Cortex of kidney (tissue), 1 donor: ENCODE measurements at regions not wholly inside any gene's neighbourhood (a gene's known extent, or its start where the extent isn't known, plus 50 kb on each side); places are given as distances from the start of the nearest gene placed in this dataset.

Experiments used
- DNase-seq: peaks from one replicate; lab custom pipeline; 2025; lab: John Stamatoyannopoulos, UW

DNA sequence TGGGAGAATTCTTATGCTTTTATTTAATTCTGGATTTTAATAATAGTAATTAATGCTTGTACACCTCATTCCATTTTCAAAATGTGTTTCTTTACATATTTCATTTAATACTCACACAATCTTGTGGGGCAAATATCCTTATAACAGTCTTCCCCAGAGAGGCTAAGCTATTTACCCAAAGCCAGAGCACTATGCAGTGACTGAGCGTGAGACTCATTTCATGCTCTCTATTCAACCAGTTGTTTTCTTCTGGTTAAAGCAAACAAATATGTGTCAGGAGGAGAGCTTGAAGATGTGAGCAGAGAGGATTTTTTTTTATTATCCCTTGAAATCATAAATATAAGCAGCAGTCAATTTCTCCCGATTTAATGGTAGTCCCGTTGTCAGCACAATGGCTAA, 548.3 kb upstream of the TBL1XR1 start:
- no peak for DNase-seq

DNA sequence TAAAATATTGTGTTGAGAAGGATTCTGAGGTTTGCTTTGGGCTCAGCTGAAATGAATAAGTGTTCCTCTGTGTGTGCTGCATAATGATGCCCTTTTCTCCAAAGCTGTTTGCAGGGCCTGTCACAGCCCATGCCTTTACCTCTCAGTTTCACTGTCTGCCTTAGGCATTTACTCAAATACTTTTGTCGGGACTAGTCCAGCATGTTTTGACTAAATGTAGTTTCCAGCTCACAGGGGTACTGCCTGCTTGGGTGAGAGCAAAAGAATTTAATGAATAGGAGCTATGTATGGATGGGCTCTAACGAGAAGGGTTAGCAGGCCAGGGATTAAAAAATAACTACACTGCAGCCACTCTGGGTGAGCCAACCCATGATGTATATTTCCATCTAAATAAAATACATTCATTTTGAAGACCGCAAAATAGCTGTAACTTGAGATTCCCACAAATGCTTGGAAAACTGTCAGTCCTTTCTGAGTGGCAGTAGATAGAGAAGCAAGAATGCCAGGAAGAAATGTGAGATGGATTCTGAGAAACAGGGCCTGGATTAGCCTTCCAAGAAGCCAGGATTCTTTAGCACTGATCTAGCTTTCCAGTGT, 549.2 kb upstream of the TBL1XR1 start:
- DNase-seq: no peak

DNA sequence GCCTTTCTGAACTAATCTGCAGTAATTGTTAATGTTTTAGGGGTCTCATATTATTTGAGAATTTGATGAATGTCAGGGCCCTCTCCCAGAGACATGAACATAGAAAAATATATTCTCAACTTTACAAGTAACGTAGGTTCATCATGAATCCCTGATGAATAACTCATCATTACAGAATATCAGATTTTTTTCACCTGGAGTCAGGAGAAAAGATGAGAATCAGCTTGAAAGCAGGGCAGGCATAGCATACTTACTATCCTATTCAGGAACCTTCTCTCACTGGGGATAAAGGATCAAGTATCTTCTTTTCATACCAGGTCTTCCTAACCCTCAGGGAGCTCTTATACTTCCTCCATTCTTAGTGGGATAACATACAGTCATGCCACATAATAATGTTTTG, 552.6 kb upstream of the TBL1XR1 start:
- no peak for DNase-seq

DNA sequence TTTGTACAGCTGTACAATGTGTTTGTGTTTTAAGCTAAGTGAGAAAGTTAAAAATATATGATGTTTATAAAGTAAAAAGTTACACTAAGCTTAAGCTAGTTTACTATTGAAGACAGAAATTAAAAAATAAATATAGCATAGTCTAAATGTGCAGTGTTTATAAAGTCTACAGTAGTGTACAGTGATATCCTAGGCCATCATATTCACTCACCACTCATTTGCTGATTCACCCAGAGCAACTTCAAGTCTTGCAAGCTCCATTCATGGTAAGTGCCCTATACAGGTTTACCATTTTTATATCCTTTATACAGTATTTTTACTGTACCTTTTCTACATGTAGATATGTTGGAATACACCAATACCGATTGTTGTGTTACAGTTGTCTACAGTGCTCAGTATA, 553.2 kb upstream of the TBL1XR1 start:
- DNase-seq: no peak

DNA sequence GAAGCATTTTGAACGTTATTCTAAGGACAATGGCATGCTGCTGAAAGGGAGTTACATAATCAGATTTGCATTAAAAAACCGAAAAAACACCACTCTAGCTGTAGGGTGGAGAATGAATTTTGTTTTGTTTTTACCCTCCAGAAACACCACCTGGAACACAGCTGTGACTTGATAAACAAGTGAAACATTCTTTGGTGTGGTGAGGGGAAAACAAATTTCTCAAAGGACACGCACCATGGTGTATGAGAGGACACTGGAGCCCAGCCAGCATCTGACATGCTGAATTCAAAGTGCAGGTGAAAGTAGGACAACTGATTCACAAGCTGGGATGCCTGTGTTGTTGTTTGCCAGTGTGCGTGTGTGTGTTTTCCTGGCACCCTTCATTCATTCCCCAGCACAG, 554.5 kb upstream of the TBL1XR1 start:
- no peak for DNase-seq

DNA sequence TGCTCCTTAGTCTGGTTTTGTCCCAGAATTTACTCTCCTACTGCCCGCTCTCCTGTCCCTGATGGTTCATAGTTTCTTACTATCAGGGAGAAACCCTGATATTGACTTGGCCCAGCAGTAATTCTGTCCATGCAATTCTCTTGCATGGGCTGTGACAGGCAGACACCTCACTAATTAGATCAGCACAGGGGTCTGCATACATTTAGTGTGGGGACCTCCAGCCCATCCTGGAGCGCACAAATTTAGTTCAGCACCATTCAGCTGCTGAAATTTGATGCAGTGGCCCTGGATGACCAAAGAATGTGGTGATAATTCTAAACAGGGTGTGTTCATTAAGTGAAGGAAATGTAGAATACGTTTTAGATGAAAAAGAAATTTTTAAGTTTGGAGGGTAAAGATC, 555.5 kb upstream of the TBL1XR1 start:
- no peak for DNase-seq

DNA sequence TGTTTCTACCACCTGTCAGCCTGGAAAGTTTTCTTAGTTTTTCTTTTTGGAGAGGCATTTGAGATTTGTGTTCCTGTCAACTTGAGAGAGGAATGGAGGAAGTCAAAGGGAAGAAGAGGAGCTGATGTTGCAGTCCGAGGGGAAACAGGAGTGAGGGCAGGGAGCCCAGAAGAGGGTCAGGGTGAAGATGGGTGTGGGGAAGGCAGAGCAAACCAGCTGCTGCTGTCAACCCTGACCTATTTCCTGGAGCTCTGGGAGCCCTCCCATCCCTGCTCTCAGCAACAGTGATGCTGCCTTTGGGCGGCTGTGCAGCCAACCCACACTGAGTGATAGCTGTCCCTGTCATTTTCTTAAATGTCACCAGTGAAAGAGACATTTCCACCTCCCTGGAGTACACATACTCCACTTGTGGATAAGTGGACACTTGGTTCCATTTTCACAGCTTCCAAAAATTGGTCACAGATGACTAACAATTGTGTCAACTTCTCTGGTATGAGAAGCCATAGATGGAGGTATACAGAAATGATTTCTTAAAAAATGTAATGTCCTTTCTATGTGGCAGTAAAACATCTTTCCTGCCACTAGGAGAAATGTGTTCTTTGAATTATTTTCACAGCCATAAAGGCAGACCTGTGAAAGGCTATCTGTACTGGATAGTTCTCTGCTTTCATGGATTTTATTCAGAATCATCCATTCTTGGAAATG, 556.3 kb upstream of the TBL1XR1 start:
- DNase-seq: no peak

DNA sequence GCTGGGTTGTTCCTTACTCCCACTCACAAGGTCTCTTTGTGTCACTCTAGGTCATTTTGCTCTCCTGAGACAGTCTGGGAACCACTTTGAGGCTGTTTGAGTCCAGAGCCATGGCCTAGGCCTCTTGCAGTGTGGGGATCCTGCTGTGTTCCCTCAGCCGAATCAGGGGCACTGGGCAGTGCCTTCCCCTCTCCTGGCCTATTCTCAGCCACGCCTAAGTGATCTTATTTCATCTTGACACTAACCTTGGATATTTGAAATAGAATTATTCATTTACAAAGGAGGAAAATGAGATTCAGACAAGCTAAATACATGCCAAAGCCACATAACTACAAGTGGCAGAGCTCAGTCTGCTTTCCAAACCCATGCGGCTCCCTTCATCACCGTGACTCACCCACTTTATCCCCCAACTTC, 557.2 kb upstream of the TBL1XR1 start:
- DNase-seq: no peak

DNA sequence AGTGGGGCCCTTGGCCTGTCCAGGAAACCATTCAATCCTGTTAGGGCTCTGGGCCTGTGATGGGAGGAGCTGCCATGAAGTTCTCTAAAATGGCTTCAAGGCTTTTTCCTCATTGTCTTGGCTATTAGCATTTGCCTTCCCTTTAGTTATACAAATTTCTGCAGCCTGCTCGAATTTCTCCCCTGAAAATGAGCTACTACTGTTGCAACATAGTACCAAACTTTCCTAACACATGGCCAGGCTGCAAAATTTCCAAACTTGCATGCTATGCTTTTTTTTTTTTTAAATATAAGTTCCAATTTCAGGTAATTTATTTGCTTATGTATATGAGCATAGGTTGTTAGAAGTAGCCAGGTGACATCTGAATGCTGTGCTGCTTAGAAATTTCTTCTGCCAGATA, 560.8 kb upstream of the TBL1XR1 start:
- DNase-seq: no peak

DNA sequence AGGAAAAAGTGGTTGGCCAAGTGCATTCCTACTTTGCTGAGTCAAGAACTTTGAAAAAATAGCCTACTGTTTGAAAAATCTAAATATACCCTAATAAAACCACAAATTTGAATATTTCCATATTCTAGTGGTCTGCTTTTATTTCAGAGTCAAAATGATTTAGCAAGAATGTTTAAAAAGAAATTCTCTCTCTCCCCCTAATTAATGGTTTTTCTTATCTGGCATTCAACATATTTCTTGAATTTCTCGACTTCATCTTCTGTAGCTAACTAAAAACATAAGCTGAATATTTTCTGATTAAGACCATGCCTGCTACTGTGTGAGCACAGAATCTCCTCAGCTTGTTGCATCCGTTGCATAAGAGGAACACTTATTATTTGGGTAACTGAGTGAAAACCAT, 563.5 kb upstream of the TBL1XR1 start:
- no peak for DNase-seq

DNA sequence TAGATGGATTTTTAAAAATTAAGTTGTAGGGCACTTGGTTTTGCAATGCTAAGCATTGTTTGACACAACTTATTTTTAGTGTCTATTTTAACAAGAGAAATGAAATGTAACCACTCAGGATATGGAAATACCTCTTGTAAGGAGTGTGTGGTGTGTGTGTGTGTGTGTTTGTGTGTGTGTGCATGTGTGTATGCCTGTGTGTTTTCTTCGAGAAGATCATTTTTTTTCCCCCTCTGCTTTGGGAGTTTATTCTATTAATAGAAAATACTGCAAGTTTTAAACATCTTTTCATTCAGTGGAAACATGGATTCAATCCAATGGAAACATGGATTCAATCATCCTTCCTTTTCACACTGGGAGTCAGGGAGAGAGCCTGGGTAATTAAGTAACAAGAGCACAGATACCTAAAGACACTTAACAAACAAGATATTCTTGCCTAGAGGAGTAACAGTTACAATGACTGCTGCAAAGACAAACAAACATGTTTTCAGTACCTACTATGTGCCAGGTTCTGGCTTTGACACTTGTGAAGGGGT, 567.2 kb upstream of the TBL1XR1 start:
- no peak for DNase-seq

DNA sequence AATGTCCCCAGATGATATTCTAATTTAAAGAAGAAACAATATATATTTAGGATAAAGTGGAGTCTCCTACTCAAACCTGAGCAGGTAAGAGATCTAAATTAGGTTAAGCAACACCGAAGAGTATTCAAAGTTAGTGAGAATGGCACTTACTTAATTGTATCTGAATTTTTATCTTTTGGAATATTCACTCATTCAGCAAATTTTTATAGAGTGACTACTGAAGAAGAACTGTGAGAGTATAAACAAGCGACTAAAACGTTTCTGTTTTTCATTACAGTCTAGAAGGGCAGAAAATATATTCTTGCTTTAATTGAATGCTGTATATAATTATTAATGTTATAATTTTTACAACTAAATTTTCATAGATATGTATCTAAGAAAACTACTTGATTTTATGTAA, 567.7 kb upstream of the TBL1XR1 start:
- no peak for DNase-seq

DNA sequence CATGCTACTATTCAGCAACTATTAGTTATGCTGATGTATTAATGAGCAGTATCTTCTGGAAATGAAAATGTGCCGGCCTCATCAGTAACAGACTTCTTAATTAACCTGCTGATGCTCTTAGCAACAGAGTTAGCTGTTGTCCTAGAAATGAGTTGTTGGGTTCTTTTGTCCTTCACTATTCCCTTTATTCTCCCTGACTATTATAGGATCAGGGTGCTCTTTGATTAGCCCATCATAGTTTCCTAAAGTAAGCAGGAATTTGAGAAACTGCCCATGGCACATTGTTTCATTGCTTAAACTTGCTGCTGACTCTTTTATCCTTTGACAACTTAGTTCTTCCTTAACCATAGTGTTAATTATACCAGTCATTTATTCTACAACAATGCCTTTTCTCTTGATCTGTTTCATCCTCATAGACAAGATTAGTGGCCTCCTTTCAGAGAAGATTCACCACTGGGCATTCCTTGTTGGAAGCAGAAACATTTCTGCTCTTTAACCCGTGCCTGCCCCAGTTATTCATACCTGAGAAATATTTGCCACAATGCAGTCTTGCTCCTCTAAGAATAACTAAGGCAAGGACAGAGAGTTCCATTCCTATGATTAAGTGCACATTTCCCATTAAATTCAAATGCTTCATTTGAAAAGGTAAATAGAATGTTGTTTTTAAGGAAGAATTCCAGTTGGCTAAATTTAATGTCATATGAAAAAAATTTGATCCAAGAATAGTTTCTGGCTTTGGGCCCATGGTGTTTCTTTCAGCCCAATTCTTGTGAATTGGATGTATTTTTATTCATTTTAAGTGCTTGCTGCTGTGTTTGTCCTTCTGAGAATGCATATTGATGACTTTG, 573.3 kb upstream of the TBL1XR1 start:
- DNase-seq: no peak

DNA sequence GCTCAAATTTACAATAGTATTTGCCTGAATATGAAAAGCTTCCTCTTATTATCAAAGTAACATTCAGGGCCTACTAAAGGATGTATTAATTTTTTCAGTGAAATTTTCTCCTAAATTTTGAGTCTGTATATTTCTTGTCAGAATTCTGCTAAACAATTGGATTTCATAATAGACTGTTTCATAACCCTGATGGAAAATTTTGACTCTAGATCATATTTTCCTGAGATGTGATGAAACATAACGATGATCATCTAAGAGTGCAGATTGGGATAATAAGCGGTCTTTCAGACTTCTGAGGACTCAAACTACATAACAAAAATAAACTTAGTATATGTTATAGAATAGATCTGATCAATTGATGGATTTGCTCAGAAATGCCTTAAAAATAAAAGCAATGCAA, 574.5 kb upstream of the TBL1XR1 start:
- no peak for DNase-seq

DNA sequence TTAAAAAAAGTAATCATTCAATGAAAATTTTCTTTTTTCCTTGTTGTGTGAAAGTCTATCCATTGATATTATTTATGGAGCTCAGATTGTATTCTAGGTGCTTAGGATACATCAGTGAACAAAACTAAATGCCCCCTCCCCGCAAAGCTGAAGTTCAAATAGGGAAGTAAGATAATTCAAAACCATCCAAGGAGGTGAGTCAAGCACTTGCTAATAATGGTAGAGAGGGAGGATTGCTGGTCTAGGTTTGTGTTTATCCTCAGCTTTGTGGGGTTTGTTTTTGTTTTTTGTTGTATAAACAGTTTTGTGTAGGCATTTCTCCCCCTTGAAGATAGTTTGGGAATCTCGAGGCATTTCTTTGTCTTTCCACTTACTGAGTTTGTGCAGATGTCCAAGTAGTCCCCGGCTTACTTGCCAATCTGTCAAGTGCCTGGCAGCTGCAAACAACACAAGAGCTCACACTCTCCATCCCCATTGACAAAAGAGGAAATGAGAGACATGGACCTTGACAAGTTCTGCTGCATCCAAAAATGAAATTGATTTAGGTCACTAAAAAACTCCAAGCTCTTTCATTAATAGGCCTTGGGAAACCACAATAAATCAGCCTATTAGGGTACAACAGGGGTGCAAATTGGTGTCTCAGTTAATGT, 575.8 kb upstream of the TBL1XR1 start:
- DNase-seq: no peak

DNA sequence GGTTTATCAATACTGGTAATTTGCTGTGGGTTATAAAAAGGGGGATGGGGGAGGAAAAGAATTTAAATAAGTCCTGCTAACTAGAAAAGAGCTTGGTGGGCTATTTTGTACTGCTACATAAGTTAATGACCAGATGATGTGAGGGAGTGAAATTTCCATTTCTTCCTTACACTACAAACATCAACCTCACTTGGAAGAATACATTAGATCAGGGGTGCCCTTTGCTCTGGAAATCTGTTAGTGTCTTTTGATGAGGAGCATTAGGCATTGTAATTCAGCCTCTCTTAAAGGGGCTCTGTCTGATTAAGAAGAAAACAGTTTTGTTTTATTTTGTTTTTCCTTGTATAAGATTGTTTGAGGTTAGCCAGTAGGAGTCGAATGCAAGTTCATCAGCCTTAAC, 576.4 kb upstream of the TBL1XR1 start:
- DNase-seq: no peak

DNA sequence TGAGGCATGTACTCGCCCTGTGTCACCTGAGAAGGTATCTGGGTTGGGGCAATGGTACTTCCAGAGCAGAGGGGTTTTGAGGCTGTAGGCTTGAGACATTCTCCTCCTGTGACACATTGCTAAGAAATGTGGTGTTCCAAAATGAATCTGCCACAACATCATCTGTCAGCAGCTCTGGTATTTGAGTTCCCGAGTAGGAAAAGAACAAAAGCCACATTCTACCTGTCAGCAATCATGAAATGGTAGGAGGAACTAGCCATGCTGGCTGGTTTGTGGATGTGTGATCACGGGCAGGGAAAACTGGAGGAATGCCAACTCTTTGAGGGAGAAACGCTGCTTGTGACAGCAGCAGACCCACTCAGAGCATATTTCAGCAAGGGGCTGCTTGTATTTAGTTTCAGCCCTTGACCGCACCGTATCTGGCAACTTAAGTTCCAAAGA, 579.4 kb upstream of the TBL1XR1 start:
- DNase-seq: no peak

DNA sequence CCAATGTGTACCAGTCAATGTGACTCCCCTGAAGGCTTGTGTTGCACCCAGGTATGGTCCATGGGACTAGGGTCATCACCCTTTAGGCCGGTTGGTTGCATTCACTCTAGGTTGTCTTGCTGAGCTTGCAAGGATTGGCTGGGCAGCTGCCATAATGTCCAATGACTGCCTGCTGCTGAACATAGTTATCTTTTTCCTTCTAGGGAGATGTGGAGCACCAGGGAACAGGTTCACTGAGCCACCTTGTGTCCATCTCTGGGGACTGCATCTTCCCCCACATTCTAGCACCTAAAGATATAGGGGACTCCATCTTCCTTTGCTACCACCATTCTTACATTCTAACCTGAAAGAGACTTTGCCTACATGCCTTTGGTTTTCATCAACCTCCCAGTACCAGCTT, 580.4 kb upstream of the TBL1XR1 start:
- no peak for DNase-seq

DNA sequence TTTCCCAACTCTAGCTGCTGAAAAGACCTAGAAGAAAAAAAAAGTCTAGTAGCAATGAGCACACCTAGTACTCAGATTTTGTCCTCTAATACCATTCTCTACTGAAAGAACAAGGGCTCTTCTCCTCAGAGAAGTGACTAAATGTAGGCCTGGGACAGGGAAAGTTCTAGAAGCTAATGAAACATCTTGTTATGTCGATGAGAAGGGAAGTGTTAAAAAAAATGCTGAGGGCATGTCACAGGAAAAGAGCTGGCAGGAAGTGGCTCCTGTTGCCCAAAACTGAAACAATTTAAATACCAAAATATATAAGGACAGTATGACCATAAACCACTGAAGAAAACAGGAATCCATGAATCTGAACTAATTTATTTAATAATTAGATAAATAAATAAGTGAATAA, 581.4 kb upstream of the TBL1XR1 start:
- DNase-seq: no peak

DNA sequence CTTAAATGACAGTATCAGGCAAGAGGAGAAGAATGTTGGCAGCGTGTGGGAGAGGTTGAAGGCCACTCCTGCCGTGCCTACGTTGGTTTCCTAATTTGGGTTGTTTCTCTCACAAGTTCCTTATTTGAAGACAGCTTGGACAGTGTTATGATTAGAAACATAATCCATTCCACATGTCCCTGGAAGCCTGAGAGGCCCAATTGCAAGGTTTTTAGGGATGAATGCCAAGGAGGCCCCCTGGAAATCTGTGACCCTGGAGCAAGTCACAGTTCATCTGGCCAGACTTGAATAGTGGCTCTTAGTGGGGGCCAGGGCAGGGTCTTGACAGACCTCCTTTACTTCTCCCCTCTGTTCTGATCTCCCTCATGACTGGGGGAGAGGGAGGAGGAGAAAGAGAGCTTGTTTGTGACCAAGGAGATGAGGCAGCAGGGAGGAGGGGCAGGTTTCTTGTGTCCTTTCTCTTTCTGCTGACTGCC, 584.4 kb upstream of the TBL1XR1 start:
- no peak for DNase-seq

DNA sequence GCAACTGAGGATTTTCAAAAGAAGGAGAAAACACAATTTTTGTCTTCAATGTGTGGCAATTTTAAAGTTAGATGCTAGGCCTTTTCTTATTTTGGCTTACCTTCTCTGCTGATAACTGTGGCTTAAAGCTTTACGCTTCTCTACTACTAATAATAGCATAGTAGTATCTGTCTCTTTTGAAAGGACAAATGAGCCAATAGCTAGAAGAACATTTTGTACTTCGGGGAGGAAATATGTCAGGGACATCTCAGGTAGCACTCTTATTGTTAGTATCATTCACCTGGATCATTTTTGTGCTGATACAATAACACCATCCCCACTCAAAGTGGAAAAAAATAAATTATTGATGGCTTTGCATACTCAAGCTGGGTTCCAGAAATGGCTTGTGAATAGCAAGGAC, 586.1 kb upstream of the TBL1XR1 start:
- no peak for DNase-seq

DNA sequence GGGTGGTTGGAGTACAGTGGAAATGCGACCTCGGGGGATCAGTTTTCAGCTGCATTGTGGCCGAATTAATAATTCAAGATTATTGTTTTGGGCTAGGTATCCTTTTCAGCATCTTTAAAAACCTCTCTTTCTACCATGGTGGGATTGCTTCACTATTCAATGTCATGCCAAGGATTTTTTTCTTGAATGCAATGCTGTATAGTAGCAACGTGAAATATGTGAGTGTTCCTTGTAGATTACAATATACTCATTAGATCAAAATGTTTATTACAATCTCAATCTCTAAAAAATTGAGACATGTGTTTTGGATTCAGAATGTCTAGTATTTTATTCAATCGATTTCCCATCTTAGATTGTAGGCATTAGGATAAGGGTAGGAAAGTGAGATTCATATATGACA, 586.5 kb upstream of the TBL1XR1 start:
- DNase-seq: no peak
